ENCODE measurements at regions not wholly inside any gene's neighbourhood (a gene's known extent, or its start where the extent isn't known, plus 50 kb on each side); places are given as distances from the start of the nearest gene placed in this dataset.
"Not testable (repeated sequence)": the region's sequence is repeated elsewhere in the genome, so short reads cannot be mapped to it uniquely, and the experiment has no call there.

DNA sequence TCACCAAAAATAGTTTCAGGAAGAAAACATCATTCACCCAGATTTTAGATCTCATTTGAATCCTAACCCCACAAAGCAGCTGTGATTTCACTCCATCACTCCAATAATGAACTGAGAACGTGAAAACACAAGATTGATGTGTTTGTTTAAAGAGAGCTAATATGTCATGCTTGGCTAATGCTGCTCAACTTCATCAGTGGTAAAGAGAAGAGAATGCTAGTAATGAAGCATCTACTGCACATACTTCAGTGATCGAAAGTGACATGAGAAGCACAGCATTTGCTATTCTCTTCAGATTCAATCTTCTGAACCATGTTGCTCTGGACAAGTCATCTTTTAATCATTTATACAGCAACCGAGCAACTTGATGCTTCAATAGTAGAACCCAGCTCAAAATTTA lies 874.7 kb downstream of the EFNA5 start:
- no peaks in the 10 kb centered on the region for H3K36me3 Mint-ChIP-seq
- no peak for DNase-seq
- Histone ChIP-seq H3K4me1 (ENCODE audit: insufficient read depth, low read length) (no peaks in the 10 kb centered on the region), H3K4me3 (ENCODE audit: low read length) (no peak overlapping the region), H3K27me3 (ENCODE audit: insufficient read depth, low read length, poor library complexity, severe bottlenecking) (no peaks in the 10 kb centered on the region), H3K27ac (ENCODE audit: low read depth, low read length) (no peak overlapping the region), H3K36me3 (ENCODE audit: insufficient read depth, low read length) (no peaks in the 10 kb centered on the region), H3K9me3 (ENCODE audit: low read length) (no peaks in the 10 kb centered on the region)
- ChIA-PET CTCF (no interaction called here), POLR2A (no interaction called here)
- H3K4me3 Mint-ChIP-seq = no peak overlapping the region
- H3K9me3 Mint-ChIP-seq = peaks cover 0 to 6% (median 2%) of the 10 kb centered on the region in 5 donors
- H3K4me1 Mint-ChIP-seq = no peaks in the 10 kb centered on the region
- no peak overlapping the region for H3K27ac Mint-ChIP-seq
- H3K27me3 Mint-ChIP-seq = peaks cover 0 to 2% of the 10 kb centered on the region in 2 donors

DNA sequence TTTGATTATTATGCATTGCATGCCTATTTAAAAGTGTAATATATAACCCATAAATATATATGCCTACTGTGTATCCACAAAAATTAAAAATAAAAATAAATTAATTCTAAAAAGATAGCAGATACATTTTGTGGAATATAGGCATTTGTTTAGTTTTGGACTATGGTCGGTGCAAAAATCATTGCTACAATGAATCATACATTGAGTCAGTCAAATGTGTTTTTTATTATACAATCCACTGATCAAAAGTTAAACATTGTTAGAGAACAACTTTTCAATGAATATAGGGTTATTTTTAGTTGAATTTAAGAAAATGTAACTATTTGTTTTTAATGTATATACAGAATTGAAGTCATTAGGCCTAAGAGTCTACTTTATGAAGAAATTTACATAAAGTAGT lies 885.9 kb downstream of the EFNA5 start:
- peaks cover 2 to 22% (median 3%) of the 10 kb centered on the region in 5 donors for H3K9me3 Mint-ChIP-seq
- POLR2A ChIA-PET = no interaction called here
- H3K27ac ChIP-seq (ENCODE audit: low read depth, low read length) = no peak overlapping the region
- CTCF ChIA-PET = no interaction called here
- no peaks in the 10 kb centered on the region for H3K4me1 ChIP-seq (ENCODE audit: insufficient read depth, low read length)
- no peak overlapping the region for H3K27ac Mint-ChIP-seq
- no peaks in the 10 kb centered on the region for H3K27me3 ChIP-seq (ENCODE audit: insufficient read depth, low read length, poor library complexity, severe bottlenecking)
- H3K4me3 Mint-ChIP-seq = no peak overlapping the region
- DNase-seq = no peak
- H3K36me3 Mint-ChIP-seq = no peaks in the 10 kb centered on the region
- H3K36me3 ChIP-seq (ENCODE audit: insufficient read depth, low read length) = no peaks in the 10 kb centered on the region
- no peaks in the 10 kb centered on the region for H3K27me3 Mint-ChIP-seq
- H3K4me3 ChIP-seq (ENCODE audit: low read length) = no peak overlapping the region
- H3K9me3 ChIP-seq (ENCODE audit: low read length) = no peaks in the 10 kb centered on the region
- H3K4me1 Mint-ChIP-seq = no peaks in the 10 kb centered on the region

DNA sequence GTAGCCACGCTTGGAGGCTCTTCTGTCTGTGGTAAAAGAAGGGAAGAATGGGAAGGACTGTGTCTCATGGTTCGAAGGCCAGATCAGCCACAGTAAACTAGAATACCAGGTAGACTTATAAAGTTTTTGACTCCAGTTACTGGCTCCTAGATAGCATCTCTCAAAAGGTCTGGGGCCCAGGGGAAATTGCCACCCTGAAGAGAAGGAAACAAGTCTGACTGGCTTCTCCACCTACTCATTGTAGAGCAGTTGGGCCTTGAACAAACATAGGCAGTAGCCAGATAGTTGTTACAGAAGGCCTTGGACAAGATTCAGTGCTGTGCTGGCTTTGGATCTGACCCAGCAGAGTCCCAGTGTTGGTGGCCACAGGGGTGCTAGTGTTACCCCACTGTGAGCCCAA lies 890.4 kb downstream of the EFNA5 start:
- Mint-ChIP-seq H3K27ac (peak overlapping the region in 1 of 8 donors; percentile 69), H3K9me3 (peaks cover 2 to 29% (median 6%) of the 10 kb centered on the region in 5 donors), H3K4me1 (no peaks in the 10 kb centered on the region), H3K27me3 (no peaks in the 10 kb centered on the region), H3K36me3 (no peaks in the 10 kb centered on the region), H3K4me3 (no peak overlapping the region)
- H3K36me3 ChIP-seq (ENCODE audit: insufficient read depth, low read length) = no peaks in the 10 kb centered on the region
- no peaks in the 10 kb centered on the region for H3K27me3 ChIP-seq (ENCODE audit: insufficient read depth, low read length, poor library complexity, severe bottlenecking)
- POLR2A ChIA-PET = no interaction called here
- DNase-seq = no peak
- CTCF ChIA-PET = no interaction called here
- no peak overlapping the region for H3K4me3 ChIP-seq (ENCODE audit: low read length)
- no peaks in the 10 kb centered on the region for H3K4me1 ChIP-seq (ENCODE audit: insufficient read depth, low read length)
- no peak overlapping the region for H3K27ac ChIP-seq (ENCODE audit: low read depth, low read length)
- H3K9me3 ChIP-seq (ENCODE audit: low read length) = no peaks in the 10 kb centered on the region

DNA sequence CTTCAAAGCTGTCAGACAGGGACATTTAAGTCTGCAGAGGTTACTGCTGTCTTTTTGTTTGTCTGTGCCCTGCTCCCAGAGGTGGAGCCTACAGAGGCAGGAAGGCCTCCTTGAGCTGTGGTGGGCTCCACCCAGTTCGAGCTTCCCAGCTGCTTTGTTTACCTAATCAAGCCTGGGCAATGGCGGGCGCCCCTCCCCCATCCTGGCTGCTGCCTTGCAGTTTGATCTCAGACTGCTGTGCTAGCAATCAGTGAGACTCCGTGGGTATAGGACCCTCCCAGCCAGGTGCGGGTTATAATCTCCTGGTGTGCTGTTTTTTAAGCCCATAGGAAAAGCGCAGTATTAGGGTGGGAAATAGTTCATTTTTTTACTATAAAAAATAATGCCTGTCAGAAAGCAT lies 894.2 kb downstream of the EFNA5 start:
- H3K9me3 ChIP-seq (ENCODE audit: low read length); H3K4me1 Mint-ChIP-seq; H3K4me1 ChIP-seq (ENCODE audit: insufficient read depth, low read length); H3K4me3 Mint-ChIP-seq; H3K27ac Mint-ChIP-seq; H3K27ac ChIP-seq (ENCODE audit: low read depth, low read length); H3K27me3 Mint-ChIP-seq; H3K27me3 ChIP-seq (ENCODE audit: insufficient read depth, low read length, poor library complexity, severe bottlenecking); DNase-seq; H3K4me3 ChIP-seq (ENCODE audit: low read length); H3K36me3 ChIP-seq (ENCODE audit: insufficient read depth, low read length); H3K36me3 Mint-ChIP-seq; POLR2A ChIA-PET; CTCF ChIA-PET: not testable (repeated sequence)
- peaks cover 2 to 14% (median 5%) of the 10 kb centered on the region in 5 donors for H3K9me3 Mint-ChIP-seq

DNA sequence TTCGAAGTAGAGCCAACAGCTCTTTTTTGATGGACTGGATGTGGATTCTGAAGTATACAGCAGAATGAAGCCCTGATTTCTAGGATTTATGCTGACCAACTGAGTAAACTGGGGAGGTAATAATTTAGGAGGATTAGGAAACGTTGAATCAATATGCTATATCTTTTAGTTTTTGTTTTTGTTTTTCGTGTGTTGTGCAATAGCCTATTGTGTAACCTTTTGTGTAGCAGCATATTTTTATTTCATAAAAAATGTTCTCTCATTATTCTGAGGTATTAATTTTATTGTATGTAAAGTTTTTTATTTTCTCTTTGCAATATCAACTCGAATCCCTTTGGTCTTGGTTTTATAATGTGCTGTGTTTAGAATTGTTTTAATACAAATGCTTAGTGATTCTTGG lies 902.3 kb downstream of the EFNA5 start:
- H3K4me3 Mint-ChIP-seq = no peak overlapping the region
- POLR2A ChIA-PET = no interaction called here

DNA sequence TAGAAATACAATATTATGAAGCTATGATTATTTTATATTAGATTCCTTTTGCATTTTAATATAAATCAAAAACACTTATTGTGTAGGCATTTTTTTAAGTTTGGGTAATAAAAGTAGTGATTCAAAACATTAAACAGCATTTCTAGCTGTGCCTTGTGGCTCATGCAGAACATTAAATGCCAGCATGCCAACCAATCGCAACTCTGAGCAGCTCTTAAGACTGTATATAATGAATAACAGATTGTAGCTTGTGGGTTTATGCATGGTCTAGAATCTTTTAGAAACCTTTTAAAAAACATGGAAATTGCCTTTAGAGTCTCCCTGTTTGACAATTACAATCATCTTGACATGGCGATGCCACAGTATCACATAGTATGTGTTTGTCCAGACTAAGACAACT lies 903.8 kb downstream of the EFNA5 start:
- Mint-ChIP-seq H3K9me3 (peaks cover 0 to 4% (median 0%) of the 10 kb centered on the region in 5 donors), H3K27ac (no peak overlapping the region), H3K4me3 (no peak overlapping the region), H3K36me3 (no peaks in the 10 kb centered on the region), H3K27me3 (no peaks in the 10 kb centered on the region), H3K4me1 (no peaks in the 10 kb centered on the region)
- Histone ChIP-seq H3K36me3 (ENCODE audit: insufficient read depth, low read length) (no peaks in the 10 kb centered on the region), H3K4me1 (ENCODE audit: insufficient read depth, low read length) (no peaks in the 10 kb centered on the region), H3K9me3 (ENCODE audit: low read length) (no peaks in the 10 kb centered on the region), H3K27me3 (ENCODE audit: insufficient read depth, low read length, poor library complexity, severe bottlenecking) (no peaks in the 10 kb centered on the region), H3K4me3 (ENCODE audit: low read length) (no peak overlapping the region), H3K27ac (ENCODE audit: low read depth, low read length) (no peak overlapping the region)
- DNase-seq = no peak
- CTCF ChIA-PET = no interaction called here
- POLR2A ChIA-PET = no interaction called here

More for the DNA sequence above, 902.3 kb downstream of the EFNA5 start:
- H3K4me1 Mint-ChIP-seq = no peaks in the 10 kb centered on the region
- CTCF ChIA-PET = interaction anchor here (0.6 kb wide), 1 partner anchor 62 kb away, joined by 3 read pairs; no protein-coding TSS in a partner anchor
- DNase-seq = no peak
- no peaks in the 10 kb centered on the region for H3K36me3 Mint-ChIP-seq
- Histone ChIP-seq H3K27ac (ENCODE audit: low read depth, low read length) (no peak overlapping the region), H3K36me3 (ENCODE audit: insufficient read depth, low read length) (no peaks in the 10 kb centered on the region), H3K4me3 (ENCODE audit: low read length) (no peak overlapping the region), H3K4me1 (ENCODE audit: insufficient read depth, low read length) (no peaks in the 10 kb centered on the region), H3K9me3 (ENCODE audit: low read length) (no peaks in the 10 kb centered on the region), H3K27me3 (ENCODE audit: insufficient read depth, low read length, poor library complexity, severe bottlenecking) (no peaks in the 10 kb centered on the region)
- H3K27ac Mint-ChIP-seq = no peak overlapping the region
- peaks cover 0 to 2% (median 0%) of the 10 kb centered on the region in 5 donors for H3K9me3 Mint-ChIP-seq
- H3K27me3 Mint-ChIP-seq = no peaks in the 10 kb centered on the region

DNA sequence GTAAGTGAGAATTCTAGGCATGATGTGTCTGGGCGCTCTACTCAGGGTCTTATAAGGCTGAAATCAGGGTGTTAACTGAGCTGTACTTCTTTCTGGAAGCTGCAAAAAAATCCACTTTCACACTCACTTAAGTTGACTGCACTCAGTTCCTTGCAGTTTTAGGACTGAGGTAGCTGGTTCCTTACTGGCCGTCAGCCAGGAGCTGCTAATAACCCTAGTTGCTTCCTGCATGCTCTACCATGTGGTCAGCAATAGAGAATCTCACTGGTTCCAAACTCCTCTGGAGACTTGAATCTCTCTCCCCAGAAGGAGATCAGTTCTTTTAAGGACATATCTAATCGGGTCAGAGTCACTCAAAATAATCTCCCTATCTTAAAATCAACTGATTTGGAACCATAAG lies 911.2 kb downstream of the EFNA5 start:
- ChIA-PET CTCF (no interaction called here), POLR2A (no interaction called here)

DNA sequence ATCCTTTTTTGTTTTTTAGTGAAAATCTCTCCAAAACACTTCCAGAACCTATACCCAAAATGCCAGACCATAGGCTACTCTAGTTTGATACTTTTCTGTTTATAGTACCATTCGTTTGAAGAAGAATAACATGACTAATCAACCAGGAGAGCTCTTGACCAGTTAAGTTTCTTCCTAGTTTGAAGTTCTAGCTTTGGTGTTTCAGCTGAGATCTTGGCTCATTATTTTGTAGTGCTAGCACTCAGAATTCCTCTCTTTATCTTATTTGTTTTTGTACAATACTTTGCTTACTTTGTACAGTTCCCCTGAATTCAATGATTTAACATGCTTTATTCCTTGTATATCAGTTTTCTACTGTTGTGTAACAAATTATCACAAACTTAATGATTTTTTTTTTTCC lies 911.6 kb downstream of the EFNA5 start:
- Mint-ChIP-seq H3K9me3 (peaks cover 0 to 12% (median 2%) of the 10 kb centered on the region in 5 donors), H3K27me3 (no peaks in the 10 kb centered on the region), H3K27ac (no peak overlapping the region), H3K36me3 (no peaks in the 10 kb centered on the region), H3K4me1 (no peaks in the 10 kb centered on the region), H3K4me3 (no peak overlapping the region)
- no peaks in the 10 kb centered on the region for H3K9me3 ChIP-seq (ENCODE audit: low read length)
- no peaks in the 10 kb centered on the region for H3K4me1 ChIP-seq (ENCODE audit: insufficient read depth, low read length)
- CTCF ChIA-PET = no interaction called here
- H3K27me3 ChIP-seq (ENCODE audit: insufficient read depth, low read length, poor library complexity, severe bottlenecking) = no peaks in the 10 kb centered on the region
- POLR2A ChIA-PET = no interaction called here
- no peak overlapping the region for H3K27ac ChIP-seq (ENCODE audit: low read depth, low read length)
- no peaks in the 10 kb centered on the region for H3K36me3 ChIP-seq (ENCODE audit: insufficient read depth, low read length)
- H3K4me3 ChIP-seq (ENCODE audit: low read length) = no peak overlapping the region
- no peak for DNase-seq

More for the DNA sequence above, 911.2 kb downstream of the EFNA5 start:
- H3K4me3 Mint-ChIP-seq = no peak overlapping the region
- Histone ChIP-seq H3K4me3 (ENCODE audit: low read length) (no peak overlapping the region), H3K9me3 (ENCODE audit: low read length) (no peaks in the 10 kb centered on the region), H3K27me3 (ENCODE audit: insufficient read depth, low read length, poor library complexity, severe bottlenecking) (no peaks in the 10 kb centered on the region), H3K27ac (ENCODE audit: low read depth, low read length) (no peak overlapping the region), H3K4me1 (ENCODE audit: insufficient read depth, low read length) (no peaks in the 10 kb centered on the region), H3K36me3 (ENCODE audit: insufficient read depth, low read length) (no peaks in the 10 kb centered on the region)
- H3K27ac Mint-ChIP-seq = no peak overlapping the region
- no peaks in the 10 kb centered on the region for H3K36me3 Mint-ChIP-seq
- H3K27me3 Mint-ChIP-seq = no peaks in the 10 kb centered on the region
- peaks cover 0 to 12% (median 2%) of the 10 kb centered on the region in 5 donors for H3K9me3 Mint-ChIP-seq
- no peak for DNase-seq
- H3K4me1 Mint-ChIP-seq = no peaks in the 10 kb centered on the region

DNA sequence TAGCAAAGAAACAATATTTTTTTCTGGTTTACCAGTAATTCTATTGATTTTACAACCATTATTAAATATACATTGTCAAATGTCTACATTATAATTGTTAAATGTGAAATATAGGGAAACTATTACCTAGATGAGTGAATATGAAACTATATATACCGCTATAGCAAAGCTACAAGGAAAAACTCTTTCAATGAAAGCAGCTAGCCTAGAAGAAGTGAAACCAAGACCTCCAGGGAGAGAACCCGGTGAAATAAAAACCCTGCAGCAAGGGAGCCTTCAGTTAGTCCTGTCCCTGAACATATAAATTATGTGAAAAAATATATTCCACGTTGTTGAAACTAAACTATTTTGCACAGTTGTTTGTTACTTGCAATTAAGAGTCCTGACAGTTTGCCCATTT lies 913.1 kb downstream of the EFNA5 start:
- Histone ChIP-seq H3K27ac (ENCODE audit: low read depth, low read length) (no peak overlapping the region), H3K4me3 (ENCODE audit: low read length) (no peak overlapping the region), H3K4me1 (ENCODE audit: insufficient read depth, low read length) (no peaks in the 10 kb centered on the region), H3K9me3 (ENCODE audit: low read length) (no peaks in the 10 kb centered on the region), H3K36me3 (ENCODE audit: insufficient read depth, low read length) (no peaks in the 10 kb centered on the region), H3K27me3 (ENCODE audit: insufficient read depth, low read length, poor library complexity, severe bottlenecking) (no peaks in the 10 kb centered on the region)
- H3K27me3 Mint-ChIP-seq = no peaks in the 10 kb centered on the region
- H3K27ac Mint-ChIP-seq = no peak overlapping the region
- peaks cover 0 to 12% (median 0%) of the 10 kb centered on the region in 5 donors for H3K9me3 Mint-ChIP-seq
- H3K36me3 Mint-ChIP-seq = no peaks in the 10 kb centered on the region
- H3K4me3 Mint-ChIP-seq = no peak overlapping the region
- ChIA-PET CTCF (no interaction called here), POLR2A (no interaction called here)
- no peak for DNase-seq
- no peaks in the 10 kb centered on the region for H3K4me1 Mint-ChIP-seq

Measured in CD8-positive, alpha-beta memory T cell (primary cell).